ENCODE measurements at regions not wholly inside any gene's neighbourhood (a gene's known extent, or its start where the extent isn't known, plus 50 kb on each side); places are given as distances from the start of the nearest gene placed in this dataset.

GRCh38 chr2:196479350-196479749 lies 160.2 kb upstream of the CCDC150 start:
- H3K4me3 ChIP-seq (ENCODE audit: low read depth, low read length), result no peak overlapping the region
- no peaks in the 10 kb centered on the region for H3K36me3 ChIP-seq (ENCODE audit: control insufficient read depth, insufficient read depth, low read length)
- TF ChIP-seq CTCF (IDR thresholded peaks at IDR 0.05; ENCODE audit: insufficient read depth, low read length, severe bottlenecking), result no peak
- FAIRE-seq (peak; percentile 92), DNase-seq (ENCODE audit: low read depth) (peak; percentile 39)
- no peaks in the 10 kb centered on the region for H3K27me3 ChIP-seq (ENCODE audit: control insufficient read depth, insufficient read depth, low read length)

GRCh38 chr2:196480653-196481323 lies 158.7 kb upstream of the CCDC150 start:
- no peak for DNase-seq (ENCODE audit: low read depth)
- Histone ChIP-seq H3K4me3 (ENCODE audit: low read depth, low read length) (no peak overlapping the region), H3K36me3 (ENCODE audit: control insufficient read depth, insufficient read depth, low read length) (no peaks in the 10 kb centered on the region), H3K27me3 (ENCODE audit: control insufficient read depth, insufficient read depth, low read length) (no peaks in the 10 kb centered on the region)
- no peak for TF ChIP-seq CTCF (IDR thresholded peaks at IDR 0.05; ENCODE audit: insufficient read depth, low read length, severe bottlenecking)
- FAIRE-seq, result no peak

- DNase-seq (ENCODE audit: low read depth) (no peak), FAIRE-seq (no peak)
- no peaks in the 10 kb centered on the region for H3K27me3 ChIP-seq (ENCODE audit: control insufficient read depth, insufficient read depth, low read length)
- no peak for TF ChIP-seq CTCF (IDR thresholded peaks at IDR 0.05; ENCODE audit: insufficient read depth, low read length, severe bottlenecking)
- H3K4me3 ChIP-seq (ENCODE audit: low read depth, low read length), result no peak overlapping the region
- H3K36me3 ChIP-seq (ENCODE audit: control insufficient read depth, insufficient read depth, low read length), result no peaks in the 10 kb centered on the region
Measured at GRCh38 chr2:196481324-196481697, 158.2 kb upstream of the CCDC150 start.

- FAIRE-seq (peak; percentile 28), DNase-seq (ENCODE audit: low read depth) (peak; percentile 34)
- H3K4me3 ChIP-seq (ENCODE audit: low read depth, low read length), result no peak overlapping the region
- TF ChIP-seq CTCF (IDR thresholded peaks at IDR 0.05; ENCODE audit: insufficient read depth, low read length, severe bottlenecking), result no peak
- no peaks in the 10 kb centered on the region for H3K36me3 ChIP-seq (ENCODE audit: control insufficient read depth, insufficient read depth, low read length)
- no peaks in the 10 kb centered on the region for H3K27me3 ChIP-seq (ENCODE audit: control insufficient read depth, insufficient read depth, low read length)
Measured at GRCh38 chr2:196482119-196483065, 157.1 kb upstream of the CCDC150 start.

- no peak for TF ChIP-seq CTCF (IDR thresholded peaks at IDR 0.05; ENCODE audit: insufficient read depth, low read length, severe bottlenecking)
- H3K36me3 ChIP-seq (ENCODE audit: control insufficient read depth, insufficient read depth, low read length), result no peaks in the 10 kb centered on the region
- FAIRE-seq (no peak), DNase-seq (ENCODE audit: low read depth) (no peak)
- no peak overlapping the region for H3K4me3 ChIP-seq (ENCODE audit: low read depth, low read length)
- no peaks in the 10 kb centered on the region for H3K27me3 ChIP-seq (ENCODE audit: control insufficient read depth, insufficient read depth, low read length)
Measured at GRCh38 chr2:196486146-196486545, 153.4 kb upstream of the CCDC150 start.
